ENCODE measurements at regions not wholly inside any gene's neighbourhood (a gene's known extent, or its start where the extent isn't known, plus 50 kb on each side); places are given as distances from the start of the nearest gene placed in this dataset.

GRCh38 chr4:92066485-92066884 lies 237.3 kb upstream of the GRID2 start:
- TF ChIP-seq, protein P1, sequence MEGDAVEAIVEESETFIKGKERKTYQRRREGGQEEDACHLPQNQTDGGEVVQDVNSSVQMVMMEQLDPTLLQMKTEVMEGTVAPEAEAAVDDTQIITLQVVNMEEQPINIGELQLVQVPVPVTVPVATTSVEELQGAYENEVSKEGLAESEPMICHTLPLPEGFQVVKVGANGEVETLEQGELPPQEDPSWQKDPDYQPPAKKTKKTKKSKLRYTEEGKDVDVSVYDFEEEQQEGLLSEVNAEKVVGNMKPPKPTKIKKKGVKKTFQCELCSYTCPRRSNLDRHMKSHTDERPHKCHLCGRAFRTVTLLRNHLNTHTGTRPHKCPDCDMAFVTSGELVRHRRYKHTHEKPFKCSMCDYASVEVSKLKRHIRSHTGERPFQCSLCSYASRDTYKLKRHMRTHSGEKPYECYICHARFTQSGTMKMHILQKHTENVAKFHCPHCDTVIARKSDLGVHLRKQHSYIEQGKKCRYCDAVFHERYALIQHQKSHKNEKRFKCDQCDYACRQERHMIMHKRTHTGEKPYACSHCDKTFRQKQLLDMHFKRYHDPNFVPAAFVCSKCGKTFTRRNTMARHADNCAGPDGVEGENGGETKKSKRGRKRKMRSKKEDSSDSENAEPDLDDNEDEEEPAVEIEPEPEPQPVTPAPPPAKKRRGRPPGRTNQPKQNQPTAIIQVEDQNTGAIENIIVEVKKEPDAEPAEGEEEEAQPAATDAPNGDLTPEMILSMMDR (IDR thresholded peaks at IDR 0.05 in 8 of 11, conservative IDR thresholded peaks at IDR 0.05 in 3 of 11): no peak
- TF ChIP-seq POLR2A (IDR thresholded peaks at IDR 0.05) (no peak), POLR2AphosphoS5 (IDR thresholded peaks at IDR 0.05) (no peak)
- no peak for DNase-seq
- Histone ChIP-seq H3K36me3 (no peaks in the 10 kb centered on the region), H3K9me3 (peaks cover 0 to 35% (median 17%) of the 10 kb centered on the region in 8 donors), H3K27me3 (replicated peaks in 1 of 7) (no peaks in the 10 kb centered on the region), H3K4me1 (no peaks in the 10 kb centered on the region), H3K4me3 (no peak overlapping the region), H3K27ac (no peak overlapping the region)
- intact Hi-C loops (cut with DNase I; ENCODE audit: low total_unique reads): no loop called here

GRCh38 chr4:92071587-92071986 lies 232.2 kb upstream of the GRID2 start:
- Histone ChIP-seq H3K4me1 (no peaks in the 10 kb centered on the region), H3K4me3 (no peak overlapping the region), H3K9me3 (peaks cover 0 to 43% (median 31%) of the 10 kb centered on the region in 8 donors), H3K27me3 (replicated peaks in 1 of 7) (no peaks in the 10 kb centered on the region), H3K36me3 (no peaks in the 10 kb centered on the region), H3K27ac (no peak overlapping the region)
- WGBS, 5 donors: 83 to 100% (median 97%) methylated on average over 1 of the region's 1 CpG
- intact Hi-C loops (cut with DNase I; ENCODE audit: low total_unique reads): no loop called here
- no peak for DNase-seq
- no peak for TF ChIP-seq POLR2AphosphoS5 (IDR thresholded peaks at IDR 0.05)
- TF ChIP-seq, protein P1 (IDR thresholded peaks at IDR 0.05 in 8 of 11, conservative IDR thresholded peaks at IDR 0.05 in 3 of 11): no peak
- TF ChIP-seq POLR2A (IDR thresholded peaks at IDR 0.05): no peak

DNA sequence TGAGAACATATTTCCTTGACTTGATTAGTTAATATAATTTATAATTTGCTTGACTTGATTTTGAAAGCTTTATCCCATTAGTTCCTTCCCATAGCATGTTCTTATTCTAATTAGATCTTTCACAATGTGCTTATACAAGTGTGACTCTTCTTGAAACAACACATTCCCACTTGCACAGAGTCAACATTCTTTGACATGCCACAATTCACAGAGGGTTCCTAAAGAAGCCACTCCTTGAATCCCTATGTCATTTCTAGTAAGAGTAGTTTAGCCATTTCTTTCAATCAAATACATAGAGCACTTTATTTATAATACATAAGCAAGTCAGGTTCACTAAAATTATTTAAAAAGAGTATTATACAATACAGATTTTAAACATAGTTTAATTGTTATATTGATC lies 228.9 kb upstream of the GRID2 start:
- H3K27me3 ChIP-seq (replicated peaks in 1 of 7): no peaks in the 10 kb centered on the region
- no peak for DNase-seq
- intact Hi-C loops (cut with DNase I; ENCODE audit: low total_unique reads): no loop called here
- H3K4me1 ChIP-seq: no peaks in the 10 kb centered on the region
- no peak overlapping the region for H3K27ac ChIP-seq
- TF ChIP-seq POLR2A (IDR thresholded peaks at IDR 0.05) (no peak), POLR2AphosphoS5 (IDR thresholded peaks at IDR 0.05) (no peak)
- TF ChIP-seq, protein P1 (IDR thresholded peaks at IDR 0.05 in 8 of 11, conservative IDR thresholded peaks at IDR 0.05 in 3 of 11): no peak
- no peaks in the 10 kb centered on the region for H3K36me3 ChIP-seq
- peaks cover 0 to 49% (median 30%) of the 10 kb centered on the region in 8 donors for H3K9me3 ChIP-seq
- no peak overlapping the region for H3K4me3 ChIP-seq

DNA sequence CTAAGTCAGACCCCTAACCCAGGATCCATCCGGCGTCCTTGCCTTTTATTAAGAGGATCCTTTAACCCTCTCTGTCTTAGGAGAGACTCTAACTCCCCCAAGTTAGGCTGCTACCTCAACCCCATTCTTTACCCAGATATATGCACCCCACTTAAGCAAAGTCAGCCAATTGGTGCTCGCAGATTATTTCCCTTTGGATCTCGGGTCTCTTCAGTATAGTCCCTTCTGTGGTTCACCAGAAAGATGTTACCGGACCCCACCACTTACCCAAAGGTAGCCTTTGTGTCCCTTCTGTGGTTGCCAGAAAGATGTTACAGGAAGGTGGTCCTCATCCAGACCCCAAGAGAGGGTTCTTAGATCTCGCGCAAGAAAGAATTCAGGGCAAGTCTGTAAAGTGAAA lies 212.9 kb upstream of the GRID2 start:
- WGBS, 5 donors: 87 to 96% (median 91%) methylated on average over 7 of the region's 7 CpGs
- Histone ChIP-seq H3K27me3 (replicated peaks in 1 of 7) (no peaks in the 10 kb centered on the region), H3K27ac (no peak overlapping the region), H3K36me3 (no peaks in the 10 kb centered on the region), H3K4me3 (no peak overlapping the region), H3K9me3 (peaks cover 0 to 4% (median 0%) of the 10 kb centered on the region in 8 donors), H3K4me1 (no peaks in the 10 kb centered on the region)
- no peak for TF ChIP-seq POLR2A (IDR thresholded peaks at IDR 0.05)
- TF ChIP-seq POLR2AphosphoS5 (IDR thresholded peaks at IDR 0.05): no peak
- TF ChIP-seq, protein P1 (IDR thresholded peaks at IDR 0.05 in 8 of 11, conservative IDR thresholded peaks at IDR 0.05 in 3 of 11): no peak
- intact Hi-C loops (cut with DNase I; ENCODE audit: low total_unique reads): no loop called here
- DNase-seq: no peak

All from spleen (tissue), 11 donors.